PC-9 (cell line): ENCODE measurements at regions not wholly inside any gene's neighbourhood (a gene's known extent, or its start where the extent isn't known, plus 50 kb on each side); places are given as distances from the start of the nearest gene placed in this dataset.

Experiments
- BruUV-seq: library from RNA; stranded (reverse); fragments of 400-500 nt; replicated peaks from 2 replicates; lab custom pipeline; 2021; lab: Mats Ljungman, UMichigan
- CTCF ChIA-PET: fragments of 300-600 bp; sonication (Branson Sonifier 250); formaldehyde crosslinking; loops from one replicate; lab custom pipeline; 2022; ENCODE audit warnings: antibody characterized with exemption; lab: Charles Lee
- POLR2A ChIA-PET: fragments of 300-600 bp; sonication (Branson Sonifier 250); formaldehyde crosslinking; loops from one replicate; lab custom pipeline; 2022; ENCODE audit warnings: antibody characterized with exemption; ENCODE audit not compliant: unreplicated experiment; lab: Charles Lee
- DNase-seq, 2 experiments: peaks; one replicate each; pipeline versions ENCODE4 v3.0.0 to v3.0.0-alpha.2; 2015 to 2022; ENCODE audit warnings: mixed read lengths in 1 of 2
- H2AFZ ChIP-seq: fragments of 200-600 bp; sonication (generic); 2 replicates; pipeline ENCODE4 v1.8.1; 2017; ENCODE audit warnings: antibody characterized with exemption
- H3F3A ChIP-seq: fragments of 200-600 bp; sonication (generic); 2 replicates; pipeline ENCODE4 v1.8.1; 2017; ENCODE audit warnings: antibody characterized with exemption, mild to moderate bottlenecking, low read depth; ENCODE audit not compliant: insufficient read depth
- H3K27ac ChIP-seq: fragments of 200-600 bp; sonication (generic); 2 replicates; pipeline ENCODE4 v1.6.1; 2016; ENCODE audit warnings: mixed run types
- H3K27me3 ChIP-seq: fragments of 200-600 bp; sonication (generic); 2 replicates; pipeline ENCODE4 v1.6.1; 2016; ENCODE audit warnings: low read depth, mixed run types; ENCODE audit not compliant: insufficient read depth
- H3K36me3 ChIP-seq: fragments of 200-600 bp; sonication (generic); 2 replicates; pipeline ENCODE4 v1.6.1; 2016; ENCODE audit warnings: low read depth, mixed run types
- H3K4me1 ChIP-seq: fragments of 200-600 bp; sonication (generic); replicated peaks from 2 replicates; pipeline ENCODE4 v1.6.1; 2016; ENCODE audit warnings: mixed run types; ENCODE audit not compliant: insufficient read depth
- H3K4me2 ChIP-seq: fragments of 200-600 bp; sonication (generic); 2 replicates; pipeline ENCODE4 v1.6.1; 2017; ENCODE audit warnings: mixed run types
- H3K4me3 ChIP-seq: fragments of 200-600 bp; sonication (generic); 2 replicates; pipeline ENCODE4 v1.6.1; 2016; ENCODE audit warnings: mixed run types
- H3K79me2 ChIP-seq: fragments of 200-600 bp; sonication (generic); 2 replicates; pipeline ENCODE4 v1.6.1; 2017; ENCODE audit warnings: low read depth, mixed run types
- H3K9me2 ChIP-seq: fragments of 200-600 bp; sonication (generic); 2 replicates; pipeline ENCODE4 v1.8.1; 2017; ENCODE audit warnings: mild to moderate bottlenecking; ENCODE audit not compliant: insufficient read depth
- H3K9me3 ChIP-seq: fragments of 200-600 bp; sonication (generic); 2 replicates; pipeline ENCODE4 v1.8.1; 2016; ENCODE audit warnings: low read depth; ENCODE audit not compliant: insufficient read depth
- H4K20me1 ChIP-seq: fragments of 200-600 bp; sonication (generic); 2 replicates; pipeline ENCODE4 v1.8.1; 2017; ENCODE audit not compliant: insufficient read depth
- EZH2 ChIP-seq: fragments of 200-600 bp; sonication (generic); IDR thresholded peaks from 2 replicates; pipeline ENCODE4 v1.8.0; 2017; ENCODE audit warnings: antibody characterized with exemption, low read depth
- intact Hi-C: fragments of 100-400 bp; cut with micrococcal nuclease; formaldehyde crosslinking; loops from one replicate; pipeline ENCODE4 v1.10.0; 2022; ENCODE audit not compliant: unreplicated experiment
- TF ChIP-seq, protein P1 (sequence below): fragments of 200-600 bp; sonication (generic); conservative IDR thresholded peaks from 2 replicates; pipeline ENCODE4 v1.6.1; 2017; ENCODE audit warnings: mixed run types, antibody characterized with exemption, mild to moderate bottlenecking, moderate library complexity

- TF ChIP-seq, protein P1, sequence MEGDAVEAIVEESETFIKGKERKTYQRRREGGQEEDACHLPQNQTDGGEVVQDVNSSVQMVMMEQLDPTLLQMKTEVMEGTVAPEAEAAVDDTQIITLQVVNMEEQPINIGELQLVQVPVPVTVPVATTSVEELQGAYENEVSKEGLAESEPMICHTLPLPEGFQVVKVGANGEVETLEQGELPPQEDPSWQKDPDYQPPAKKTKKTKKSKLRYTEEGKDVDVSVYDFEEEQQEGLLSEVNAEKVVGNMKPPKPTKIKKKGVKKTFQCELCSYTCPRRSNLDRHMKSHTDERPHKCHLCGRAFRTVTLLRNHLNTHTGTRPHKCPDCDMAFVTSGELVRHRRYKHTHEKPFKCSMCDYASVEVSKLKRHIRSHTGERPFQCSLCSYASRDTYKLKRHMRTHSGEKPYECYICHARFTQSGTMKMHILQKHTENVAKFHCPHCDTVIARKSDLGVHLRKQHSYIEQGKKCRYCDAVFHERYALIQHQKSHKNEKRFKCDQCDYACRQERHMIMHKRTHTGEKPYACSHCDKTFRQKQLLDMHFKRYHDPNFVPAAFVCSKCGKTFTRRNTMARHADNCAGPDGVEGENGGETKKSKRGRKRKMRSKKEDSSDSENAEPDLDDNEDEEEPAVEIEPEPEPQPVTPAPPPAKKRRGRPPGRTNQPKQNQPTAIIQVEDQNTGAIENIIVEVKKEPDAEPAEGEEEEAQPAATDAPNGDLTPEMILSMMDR: no peak
- no peak for TF ChIP-seq EZH2
- no peak overlapping the region for H3K4me2 ChIP-seq
- BruUV-seq: no TSS peak
- H3K4me1 ChIP-seq: peaks cover 44% of the 10 kb centered on the region
- POLR2A ChIA-PET: no interaction called here
- H3K27ac ChIP-seq: no peak overlapping the region
- CTCF ChIA-PET: no interaction called here
- H3K36me3 ChIP-seq: no peaks in the 10 kb centered on the region
- DNase-seq: no peak
- H3K27me3 ChIP-seq: no peaks in the 10 kb centered on the region
- H3K9me2 ChIP-seq: no peaks in the 10 kb centered on the region
- no peak overlapping the region for H2AFZ ChIP-seq
- H3F3A ChIP-seq: peaks cover 34% of the 10 kb centered on the region
- H3K4me3 ChIP-seq: no peak overlapping the region
- peaks cover 10% of the 10 kb centered on the region; the same call in 1 of the 2 replicates for H3K9me3 ChIP-seq
- no peaks in the 10 kb centered on the region for H4K20me1 ChIP-seq
- H3K79me2 ChIP-seq: no peaks in the 10 kb centered on the region
- intact Hi-C loops: loop anchor here (5.0 kb wide), 2 partner anchors 182 to 263 kb away; no protein-coding TSS in a partner anchor
Observed at GRCh38 chr7:46750321-46750865, 829.3 kb upstream of the IGFBP3 start.

DNA sequence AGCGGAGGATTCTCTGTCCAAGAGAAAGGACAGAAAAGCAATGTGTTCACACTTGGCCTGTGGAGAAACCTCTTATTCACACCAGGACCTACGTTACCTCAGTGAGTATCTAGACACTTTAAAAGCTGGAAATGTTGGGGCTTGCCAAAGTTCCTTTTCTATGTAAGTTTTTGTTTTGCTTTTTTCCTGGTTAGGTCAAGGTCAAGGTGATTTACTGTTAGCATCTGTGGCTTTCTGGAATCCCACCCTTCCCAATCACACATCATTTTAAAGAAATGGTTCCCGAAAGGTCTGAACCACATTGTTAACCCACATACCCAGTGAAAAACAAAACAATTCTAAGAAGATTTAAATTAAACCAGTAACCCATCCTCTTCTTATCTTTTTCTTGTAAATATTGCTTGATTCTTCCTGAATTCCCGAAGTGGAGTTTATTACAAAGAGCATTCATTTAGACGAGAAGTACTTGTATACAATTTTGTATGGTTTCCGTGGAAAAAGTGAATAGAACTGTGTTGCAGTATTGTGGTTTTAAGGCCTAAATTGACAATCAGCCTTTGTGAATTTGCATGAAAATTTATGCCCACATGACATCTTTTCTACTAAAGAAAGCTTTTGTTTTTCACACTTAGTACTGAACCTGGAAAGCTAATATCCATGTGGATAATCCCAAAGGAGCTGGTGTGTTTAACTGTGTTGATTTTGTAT is 827.0 kb upstream of the IGFBP3 start:
- intact Hi-C loops: no loop called here
- Histone ChIP-seq H3K9me2 (no peaks in the 10 kb centered on the region), H3K4me3 (no peak overlapping the region), H3K27me3 (no peaks in the 10 kb centered on the region), H3K4me2 (no peak overlapping the region), H3K36me3 (no peaks in the 10 kb centered on the region), H3F3A (peaks cover 17% of the 10 kb centered on the region), H3K79me2 (no peaks in the 10 kb centered on the region), H3K9me3 (0 out of 2 replicates have a peak, but pooled peaks cover 5% of the 10 kb centered on the region), H4K20me1 (no peaks in the 10 kb centered on the region), H2AFZ (no peak overlapping the region), H3K27ac (no peak overlapping the region), H3K4me1 (peaks cover 22% of the 10 kb centered on the region)
- BruUV-seq: no TSS peak
- TF ChIP-seq, protein P1: no peak
- TF ChIP-seq EZH2: no peak
- ChIA-PET POLR2A (no interaction called here), CTCF (no interaction called here)
- DNase-seq: no peak

- Histone ChIP-seq H3K36me3 (no peaks in the 10 kb centered on the region), H3K4me1 (peaks cover 12% of the 10 kb centered on the region), H3K27ac (no peak overlapping the region), H3K4me3 (no peak overlapping the region), H3F3A (peaks cover 7% of the 10 kb centered on the region), H3K9me3 (0 out of 2 replicates have a peak, but pooled peaks cover 5% of the 10 kb centered on the region), H3K79me2 (no peaks in the 10 kb centered on the region), H3K4me2 (no peak overlapping the region), H3K27me3 (no peaks in the 10 kb centered on the region), H3K9me2 (no peaks in the 10 kb centered on the region), H2AFZ (no peak overlapping the region), H4K20me1 (no peaks in the 10 kb centered on the region)
- peak in 1 of 2 experiments; percentile 28 for DNase-seq
- BruUV-seq: no TSS peak
- POLR2A ChIA-PET: no interaction called here
- CTCF ChIA-PET: interaction anchor here (0.6 kb wide), 1 partner anchor 161 kb away, joined by 3 read pairs; no protein-coding TSS in a partner anchor
- TF ChIP-seq EZH2: no peak
- TF ChIP-seq, protein P1: no peak
- intact Hi-C loops: no loop called here
Observed at GRCh38 chr7:46746695-46747687, 825.9 kb upstream of the IGFBP3 start.
